GM12878 (cell line): ENCODE measurements at regions not wholly inside any gene's neighbourhood (a gene's known extent, or its start where the extent isn't known, plus 50 kb on each side); places are given as distances from the start of the nearest gene placed in this dataset.

Experiments used
- ATAC-seq: fragments of 200-7000 bp; cut with Tn5 transposase; 3 replicates; pipeline ENCODE4 v1.9.1; 2020; ENCODE audit warnings: mild to moderate bottlenecking, moderate library complexity
- BruUV-seq: library from RNA; stranded (reverse); fragments of 400-500 nt; replicated peaks from 2 replicates; lab custom pipeline; 2021; lab: Mats Ljungman, UMichigan
- CTCF ChIA-PET: fragments of 300-600 bp; sonication (Branson Sonifier 250); formaldehyde crosslinking; extraction: SDS; loops from one replicate; lab custom pipeline; 2021; ENCODE audit warnings: inconsistent platforms; lab: Yijun Ruan, JAX
- POLR2A ChIA-PET: fragments of 350-600 bp; formaldehyde crosslinking; extraction: SDS; loops from one replicate; lab custom pipeline; 2021; ENCODE audit warnings: inconsistent platforms; lab: Charles Lee
- RAD21 ChIA-PET: fragments of 300-600 bp; sonication (Branson Sonifier 250); formaldehyde crosslinking; loops from one replicate; lab custom pipeline; 2023; ENCODE audit warnings: antibody characterized with exemption; ENCODE audit not compliant: unreplicated experiment; lab: Charles Lee
- SMC1A ChIA-PET: fragments of 300-600 bp; sonication (Branson Sonifier 250); formaldehyde crosslinking; loops from one replicate; lab custom pipeline; 2023; ENCODE audit not compliant: unreplicated experiment, uncharacterized antibody; lab: Charles Lee
- DNase-seq: peaks from one replicate; pipeline ENCODE4 v3.0.0-alpha.2; 2011; ENCODE audit warnings: low read depth, low spot score
- FAIRE-seq: peaks from 3 replicates; lab custom pipeline; 2011; peaks lifted over from hg19 to GRCh38; lab: Jason Lieb, UNC
- H2AFZ ChIP-seq: 2 replicates; pipeline ENCODE4 v1.6.0; 2011; ENCODE audit warnings: low read depth, low read length, control low read depth; ENCODE audit not compliant: control insufficient read depth
- H3K27ac ChIP-seq: 2 replicates; pipeline ENCODE4 v1.5.1; 2011; ENCODE audit warnings: control low read depth; ENCODE audit not compliant: control insufficient read depth, insufficient read depth
- H3K27me3 ChIP-seq, 2 experiments: replicated peaks in 1 of 2; 2 replicates each; pipeline versions ENCODE4 v1.6.0 to v1.6.1; 2011; ENCODE audit warnings: low read length in 1 of 2; ENCODE audit not compliant: control insufficient read depth in 2 of 2, insufficient read depth in 2 of 2
- H3K36me3 ChIP-seq, 2 experiments: 2 replicates each; pipeline ENCODE4 v1.5.1; 2011; ENCODE audit warnings: low read length in 1 of 2; ENCODE audit not compliant: control insufficient read depth in 2 of 2, insufficient read depth in 2 of 2
- H3K4me1 ChIP-seq: 2 replicates; pipeline ENCODE4 v1.6.1; 2011; ENCODE audit warnings: mild to moderate bottlenecking, low read length, moderate library complexity, mixed read lengths; ENCODE audit not compliant: control insufficient read depth, insufficient read depth
- H3K4me2 ChIP-seq: 2 replicates; pipeline ENCODE4 v1.6.0; 2011; ENCODE audit warnings: control low read depth; ENCODE audit not compliant: control insufficient read depth, insufficient read depth
- H3K4me3 ChIP-seq: fragments of 200-600 bp; sonication (generic); 2 replicates; pipeline ENCODE4 v1.5.1; 2016
- H3K79me2 ChIP-seq: 2 replicates; pipeline ENCODE4 v1.6.0; 2011; ENCODE audit warnings: low read length; ENCODE audit not compliant: control insufficient read depth, insufficient read depth
- H3K9ac ChIP-seq: 2 replicates; pipeline ENCODE4 v1.8.0; 2011; ENCODE audit warnings: low read length, control low read depth, mixed read lengths; ENCODE audit not compliant: control insufficient read depth, insufficient read depth
- H3K9me3 ChIP-seq: replicated peaks from 3 replicates; pipeline ENCODE4 v1.5.1; 2011; ENCODE audit warnings: mild to moderate bottlenecking, low read length; ENCODE audit not compliant: control insufficient read depth, insufficient read depth
- H4K20me1 ChIP-seq: 2 replicates; pipeline ENCODE4 v1.6.0; 2011; ENCODE audit not compliant: control insufficient read depth, insufficient read depth
- CEBPB ChIP-seq, 2 experiments: fragments of 150-350 bp in 1 of 2; IDR thresholded peaks; 2 replicates each; pipeline ENCODE4 v1.6.1; 2012 to 2014; ENCODE audit warnings: low read depth in 2 of 2, low read length in 2 of 2, borderline replicate concordance in 1 of 2, inconsistent platforms in 1 of 2
- CEBPZ ChIP-seq: fragments of 150-350 bp; IDR thresholded peaks from 2 replicates; pipeline ENCODE4 v1.6.1; 2016; ENCODE audit warnings: low read depth, low read length
- ELK1 ChIP-seq: IDR thresholded peaks from 2 replicates; pipeline ENCODE4 v1.6.1; 2012; ENCODE audit warnings: low read depth, low read length, improper control_type of control experiment
- EZH2 ChIP-seq: IDR thresholded peaks from 2 replicates; pipeline ENCODE4 v1.6.1; 2012; ENCODE audit warnings: low read depth, mild to moderate bottlenecking, control low read depth, inconsistent platforms, low read length, borderline replicate concordance; ENCODE audit not compliant: control insufficient read depth
- FOS ChIP-seq: IDR thresholded peaks from 3 replicates; pipeline ENCODE4 v1.6.1; 2011; ENCODE audit warnings: borderline replicate concordance; ENCODE audit not compliant: insufficient read length; ENCODE audit errors: extremely low read depth
- MEF2B ChIP-seq: fragments of 450-650 bp; IDR thresholded peaks from 2 replicates; pipeline ENCODE4 v1.6.1; 2018; ENCODE audit warnings: mild to moderate bottlenecking, moderate library complexity; ENCODE audit not compliant: partially characterized antibody, poor library complexity, severe bottlenecking
- MYB ChIP-seq: fragments of 150-350 bp; IDR thresholded peaks from 2 replicates; pipeline ENCODE4 v1.6.1; 2014; ENCODE audit warnings: mild to moderate bottlenecking, low read depth, low read length, borderline replicate concordance
- NFYA ChIP-seq: IDR thresholded peaks from 2 replicates; pipeline ENCODE4 v1.6.1; 2011; ENCODE audit warnings: low read depth, mild to moderate bottlenecking, low read length, improper control_type of control experiment, borderline replicate concordance
- PAX5 ChIP-seq: IDR thresholded peaks from 2 replicates; pipeline ENCODE4 v1.6.1; 2011; ENCODE audit warnings: low read depth, low read length, borderline replicate concordance
- POU2F2 ChIP-seq: IDR thresholded peaks from 3 replicates; pipeline ENCODE4 v1.6.1; 2011; ENCODE audit warnings: low read depth, mild to moderate bottlenecking, low read length, borderline replicate concordance
- RAD21 ChIP-seq: IDR thresholded peaks from 2 replicates; pipeline ENCODE4 v1.6.1; 2011; ENCODE audit warnings: mild to moderate bottlenecking, low read depth, low read length, moderate library complexity; ENCODE audit not compliant: insufficient read depth
- SMAD1 ChIP-seq: fragments of 450-650 bp; IDR thresholded peaks from 2 replicates; pipeline ENCODE4 v1.6.1; 2018; ENCODE audit warnings: mild to moderate bottlenecking, low read depth; ENCODE audit not compliant: partially characterized antibody
- SMAD5 ChIP-seq: IDR thresholded peaks from 2 replicates; pipeline ENCODE4 v1.6.1; 2016; ENCODE audit warnings: antibody characterized with exemption, low read depth
- SPI1 ChIP-seq: IDR thresholded peaks from 2 replicates; pipeline ENCODE4 v1.6.1; 2011; ENCODE audit warnings: low read depth, mild to moderate bottlenecking, low read length, moderate library complexity, borderline replicate concordance; ENCODE audit not compliant: insufficient read depth
- YBX1 ChIP-seq: fragments of 450-650 bp; IDR thresholded peaks from 2 replicates; pipeline ENCODE4 v1.6.1; 2016; ENCODE audit warnings: antibody characterized with exemption
- ZNF207 ChIP-seq: fragments of 450-650 bp; IDR thresholded peaks from 2 replicates; pipeline ENCODE4 v1.6.1; 2014; ENCODE audit warnings: antibody characterized with exemption, mild to moderate bottlenecking, borderline replicate concordance
- WGBS: methylation state at CpG from one replicate; pipeline ENCODE4 v1.1.6; 2016; ENCODE audit warnings: low lambda C conversion rate; ENCODE audit not compliant: insufficient replicate concordance, insufficient coverage; ENCODE audit errors: missing lambda C conversion rate; 5-methylcytosine and 5-hydroxymethylcytosine counted together
- in situ Hi-C: fragments of 300-500 bp; cut with MboI; formaldehyde crosslinking; loops from 9 replicates; pipeline ENCODE4 v1.14.3; 2018; ENCODE audit warnings: mixed read lengths
- intact Hi-C: fragments of 100-400 bp; cut with micrococcal nuclease; formaldehyde crosslinking; loops from one replicate; pipeline ENCODE4 v1.14.2; 2022; ENCODE audit not compliant: unreplicated experiment
- TF ChIP-seq, protein P1 (sequence below): fragments of 450-650 bp; IDR thresholded peaks from 2 replicates; pipeline ENCODE4 v1.6.1; 2017; ENCODE audit warnings: borderline replicate concordance
- TF ChIP-seq, protein P2 (sequence below): fragments of 450-650 bp; IDR thresholded peaks from 2 replicates; pipeline ENCODE4 v1.6.1; 2017; ENCODE audit warnings: low read depth, mild to moderate bottlenecking, moderate library complexity

GRCh38 chr2:226183033-226183432 is 616.6 kb downstream of the IRS1 start:
- BruUV-seq, result no TSS peak
- H3K4me3 ChIP-seq, result no peak overlapping the region
- H3K27me3 ChIP-seq, result no peaks in the 10 kb centered on the region
- SMC1A ChIA-PET, result interaction anchor here (1.2 kb wide), 1 partner anchor 405 kb away, joined by 3 read pairs; no protein-coding TSS in a partner anchor
- H3K4me2 ChIP-seq, result no peak overlapping the region
- DNase-seq, result no peak
- no peaks in the 10 kb centered on the region for H3K4me1 ChIP-seq
- H4K20me1 ChIP-seq, result no peaks in the 10 kb centered on the region
- H3K36me3 ChIP-seq, result no peaks in the 10 kb centered on the region
- in situ Hi-C loops, result no loop called here
- CTCF ChIA-PET, result interaction anchor here (1.0 to 1.5 kb wide), 2 partner anchors 20 to 250 kb away, joined by 3 to 4 read pairs; no protein-coding TSS in a partner anchor
- POLR2A ChIA-PET, result no interaction called here
- no peak for FAIRE-seq
- no peak overlapping the region for H2AFZ ChIP-seq
- RAD21 ChIA-PET, result no interaction called here
- ATAC-seq, result no peak
- H3K9me3 ChIP-seq, result no peaks in the 10 kb centered on the region
- no peak overlapping the region for H3K9ac ChIP-seq
- 24% methylated on average over 2 of the region's 2 CpGs for WGBS
- H3K79me2 ChIP-seq, result no peaks in the 10 kb centered on the region
- intact Hi-C loops, result no loop called here
- H3K27ac ChIP-seq, result no peak overlapping the region
- TF ChIP-seq, protein P1, sequence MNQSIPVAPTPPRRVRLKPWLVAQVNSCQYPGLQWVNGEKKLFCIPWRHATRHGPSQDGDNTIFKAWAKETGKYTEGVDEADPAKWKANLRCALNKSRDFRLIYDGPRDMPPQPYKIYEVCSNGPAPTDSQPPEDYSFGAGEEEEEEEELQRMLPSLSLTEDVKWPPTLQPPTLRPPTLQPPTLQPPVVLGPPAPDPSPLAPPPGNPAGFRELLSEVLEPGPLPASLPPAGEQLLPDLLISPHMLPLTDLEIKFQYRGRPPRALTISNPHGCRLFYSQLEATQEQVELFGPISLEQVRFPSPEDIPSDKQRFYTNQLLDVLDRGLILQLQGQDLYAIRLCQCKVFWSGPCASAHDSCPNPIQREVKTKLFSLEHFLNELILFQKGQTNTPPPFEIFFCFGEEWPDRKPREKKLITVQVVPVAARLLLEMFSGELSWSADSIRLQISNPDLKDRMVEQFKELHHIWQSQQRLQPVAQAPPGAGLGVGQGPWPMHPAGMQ, result no peak
- TF ChIP-seq RAD21 (no peak), SMAD5 (no peak), POU2F2 (no peak), CEBPZ (no peak), NFYA (no peak), ZNF207 (no peak), MYB (no peak), SPI1 (no peak), PAX5 (no peak), MEF2B (no peak), FOS (no peak), EZH2 (no peak), CEBPB (IDR thresholded peaks at IDR 0.05; ENCODE audit: borderline replicate concordance in 1 of 2, low read depth in 2 of 2, low read length in 2 of 2) (no peak), YBX1 (no peak), SMAD1 (no peak), ELK1 (no peak)
- TF ChIP-seq, protein P2, sequence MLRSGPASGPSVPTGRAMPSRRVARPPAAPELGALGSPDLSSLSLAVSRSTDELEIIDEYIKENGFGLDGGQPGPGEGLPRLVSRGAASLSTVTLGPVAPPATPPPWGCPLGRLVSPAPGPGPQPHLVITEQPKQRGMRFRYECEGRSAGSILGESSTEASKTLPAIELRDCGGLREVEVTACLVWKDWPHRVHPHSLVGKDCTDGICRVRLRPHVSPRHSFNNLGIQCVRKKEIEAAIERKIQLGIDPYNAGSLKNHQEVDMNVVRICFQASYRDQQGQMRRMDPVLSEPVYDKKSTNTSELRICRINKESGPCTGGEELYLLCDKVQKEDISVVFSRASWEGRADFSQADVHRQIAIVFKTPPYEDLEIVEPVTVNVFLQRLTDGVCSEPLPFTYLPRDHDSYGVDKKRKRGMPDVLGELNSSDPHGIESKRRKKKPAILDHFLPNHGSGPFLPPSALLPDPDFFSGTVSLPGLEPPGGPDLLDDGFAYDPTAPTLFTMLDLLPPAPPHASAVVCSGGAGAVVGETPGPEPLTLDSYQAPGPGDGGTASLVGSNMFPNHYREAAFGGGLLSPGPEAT, result no peak
